ENCODE measurements at regions not wholly inside any gene's neighbourhood (a gene's known extent, or its start where the extent isn't known, plus 50 kb on each side); places are given as distances from the start of the nearest gene placed in this dataset.

GRCh38 chr12:46711756-46712155 is 114.0 kb downstream of the SLC38A4 start:
- no peak for TF ChIP-seq MYC (IDR thresholded peaks at IDR 0.05; ENCODE audit: low read depth, low read length)
- TF ChIP-seq, protein P1, sequence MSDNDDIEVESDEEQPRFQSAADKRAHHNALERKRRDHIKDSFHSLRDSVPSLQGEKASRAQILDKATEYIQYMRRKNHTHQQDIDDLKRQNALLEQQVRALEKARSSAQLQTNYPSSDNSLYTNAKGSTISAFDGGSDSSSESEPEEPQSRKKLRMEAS (IDR thresholded peaks at IDR 0.05; ENCODE audit: low read depth, low read length): no peak
- no peak for TF ChIP-seq CTCF (IDR thresholded peaks at IDR 0.05; ENCODE audit: low read depth, low read length)
- no peak for TF ChIP-seq POLR2A (IDR thresholded peaks at IDR 0.05; ENCODE audit: extremely low read depth, insufficient read length)
- no peak overlapping the region for H3K4me3 ChIP-seq (ENCODE audit: low read depth, low read length)
- no peak for DNase-seq (ENCODE audit: low read depth)

- TF ChIP-seq MYC (IDR thresholded peaks at IDR 0.05; ENCODE audit: low read depth, low read length): no peak
- TF ChIP-seq, protein P1 (IDR thresholded peaks at IDR 0.05; ENCODE audit: low read depth, low read length): no peak
- no peak for TF ChIP-seq POLR2A (IDR thresholded peaks at IDR 0.05; ENCODE audit: extremely low read depth, insufficient read length)
- no peak for TF ChIP-seq CTCF (IDR thresholded peaks at IDR 0.05; ENCODE audit: low read depth, low read length)
Measured at GRCh38 chr12:46710125-46710743, 115.6 kb downstream of the SLC38A4 start.

DNA sequence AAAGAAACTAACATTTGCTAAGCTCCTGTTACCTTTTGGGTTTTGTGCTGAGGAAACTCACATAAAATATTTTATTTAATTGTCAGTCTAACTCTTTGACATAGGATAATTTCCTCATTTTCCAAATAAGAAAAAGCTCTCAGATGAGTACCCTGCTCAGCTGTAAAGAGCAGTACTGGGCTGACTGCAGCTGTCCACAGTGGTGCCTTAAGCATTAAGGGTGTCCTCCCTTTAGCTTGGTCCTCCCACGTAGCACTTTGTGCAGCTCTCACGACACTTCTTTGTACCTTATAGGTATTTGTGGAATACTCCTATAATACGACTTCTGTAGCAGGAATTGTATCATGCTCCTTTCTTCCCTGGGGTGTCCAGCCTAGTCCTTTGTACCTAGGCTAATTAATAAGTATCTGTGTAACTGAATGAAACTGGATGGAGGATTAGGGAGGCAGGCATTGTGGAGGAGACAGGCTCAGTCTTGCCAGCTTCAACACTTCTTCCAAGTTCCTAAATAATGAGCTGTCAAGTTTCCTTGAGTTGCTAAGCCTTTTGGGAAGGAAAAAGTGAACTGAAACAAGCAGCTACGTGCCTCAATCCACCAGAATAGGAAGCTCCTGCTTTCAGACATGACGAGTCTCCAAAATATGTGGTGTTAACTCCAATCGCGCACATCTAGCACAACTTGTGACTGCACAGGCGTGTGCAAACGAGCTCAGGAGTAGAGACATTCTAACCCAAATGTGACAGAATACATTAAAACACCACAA is 123.0 kb downstream of the SLC38A4 start:
- no peak overlapping the region for H3K4me3 ChIP-seq (ENCODE audit: low read depth, low read length)
- TF ChIP-seq, protein P1 (IDR thresholded peaks at IDR 0.05; ENCODE audit: low read depth, low read length): no peak
- TF ChIP-seq MYC (IDR thresholded peaks at IDR 0.05; ENCODE audit: low read depth, low read length) (no peak), CTCF (IDR thresholded peaks at IDR 0.05; ENCODE audit: low read depth, low read length) (no peak), POLR2A (IDR thresholded peaks at IDR 0.05; ENCODE audit: extremely low read depth, insufficient read length) (no peak)
- DNase-seq (ENCODE audit: low read depth): no peak

More at GRCh38 chr12:46710125-46710743, 115.6 kb downstream of the SLC38A4 start:
- DNase-seq (ENCODE audit: low read depth): no peak
- no peak overlapping the region for H3K4me3 ChIP-seq (ENCODE audit: low read depth, low read length)

GRCh38 chr12:46701356-46701755 is 124.4 kb downstream of the SLC38A4 start:
- TF ChIP-seq CTCF (IDR thresholded peaks at IDR 0.05; ENCODE audit: low read depth, low read length) (no peak), POLR2A (IDR thresholded peaks at IDR 0.05; ENCODE audit: extremely low read depth, insufficient read length) (no peak), MYC (IDR thresholded peaks at IDR 0.05; ENCODE audit: low read depth, low read length) (no peak)
- TF ChIP-seq, protein P1 (IDR thresholded peaks at IDR 0.05; ENCODE audit: low read depth, low read length): no peak
- no peak overlapping the region for H3K4me3 ChIP-seq (ENCODE audit: low read depth, low read length)
- DNase-seq (ENCODE audit: low read depth): no peak

- no peak overlapping the region for H3K4me3 ChIP-seq (ENCODE audit: low read depth, low read length)
- no peak for DNase-seq (ENCODE audit: low read depth)
- TF ChIP-seq POLR2A (IDR thresholded peaks at IDR 0.05; ENCODE audit: extremely low read depth, insufficient read length): no peak
- no peak for TF ChIP-seq CTCF (IDR thresholded peaks at IDR 0.05; ENCODE audit: low read depth, low read length)
- TF ChIP-seq, protein P1 (IDR thresholded peaks at IDR 0.05; ENCODE audit: low read depth, low read length): no peak
- TF ChIP-seq MYC (IDR thresholded peaks at IDR 0.05; ENCODE audit: low read depth, low read length): no peak
Measured at GRCh38 chr12:46699986-46700385, 125.8 kb downstream of the SLC38A4 start.

Measured in NB4 (cell line).